Activated T-cell treated with anti-CD3 and anti-CD28 coated beads, Interleukin-2, amount 50 U/mL, for 72 hours (primary cell): ENCODE measurements at regions not wholly inside any gene's neighbourhood (a gene's known extent, or its start where the extent isn't known, plus 50 kb on each side); places are given as distances from the start of the nearest gene placed in this dataset.

Experiments
- ATAC-seq, 2 donors: fragments of 150-1000 bp; cut with Tn5 transposase; replicated peaks in 1 of 2; 2 replicates each; pipeline ENCODE4 v1.10.0; 2021; ENCODE audit warnings: moderate library complexity in 2 of 2, mild to moderate bottlenecking in 1 of 2
- DNase-seq, 2 donors: peaks; one replicate each; pipeline ENCODE4 v3.0.0; 2021 to 2022; ENCODE audit warnings: mixed read lengths in 1 of 2
- H3K27ac Mint-ChIP-seq: one replicate; pipeline ENCODE4 v1.8.0; 2022; ENCODE audit warnings: mild to moderate bottlenecking, moderate library complexity, mixed read lengths
- H3K27me3 Mint-ChIP-seq: one replicate; pipeline ENCODE4 v1.8.0; 2022; ENCODE audit warnings: low read depth, mixed read lengths
- H3K36me3 Mint-ChIP-seq, 2 donors: one replicate each; pipeline ENCODE4 v1.8.0; 2022; ENCODE audit warnings: mixed read lengths in 2 of 2, mild to moderate bottlenecking in 1 of 2; ENCODE audit not compliant: insufficient read depth in 2 of 2
- H3K4me1 Mint-ChIP-seq: one replicate; pipeline ENCODE4 v1.8.0; 2022; ENCODE audit warnings: low read depth, mixed read lengths
- H3K4me3 Mint-ChIP-seq, 2 donors: one replicate each; pipeline ENCODE4 v1.8.0; 2022; ENCODE audit warnings: mild to moderate bottlenecking in 2 of 2, mixed read lengths in 2 of 2, moderate library complexity in 2 of 2
- H3K9me3 Mint-ChIP-seq, 2 donors: one replicate each; pipeline ENCODE4 v1.8.0; 2022; ENCODE audit warnings: mixed read lengths in 2 of 2

- no peak for DNase-seq
- Mint-ChIP-seq H3K36me3 (no peaks in the 10 kb centered on the region), H3K27me3 (no peaks in the 10 kb centered on the region), H3K4me1 (no peaks in the 10 kb centered on the region), H3K9me3 (no peaks in the 10 kb centered on the region), H3K4me3 (no peak overlapping the region), H3K27ac (no peak overlapping the region)
- ATAC-seq = no peak
Observed at GRCh38 chr4:182174979-182175378, 68.2 kb upstream of the TENM3 start.

GRCh38 chr4:182175788-182176519, 67.2 kb upstream of the TENM3 start:
- no peaks in the 10 kb centered on the region for H3K36me3 Mint-ChIP-seq
- H3K4me3 Mint-ChIP-seq = no peak overlapping the region
- DNase-seq (no peak), ATAC-seq (no peak)
- H3K27ac Mint-ChIP-seq = no peak overlapping the region
- no peaks in the 10 kb centered on the region for H3K9me3 Mint-ChIP-seq
- no peaks in the 10 kb centered on the region for H3K4me1 Mint-ChIP-seq
- no peaks in the 10 kb centered on the region for H3K27me3 Mint-ChIP-seq

DNA sequence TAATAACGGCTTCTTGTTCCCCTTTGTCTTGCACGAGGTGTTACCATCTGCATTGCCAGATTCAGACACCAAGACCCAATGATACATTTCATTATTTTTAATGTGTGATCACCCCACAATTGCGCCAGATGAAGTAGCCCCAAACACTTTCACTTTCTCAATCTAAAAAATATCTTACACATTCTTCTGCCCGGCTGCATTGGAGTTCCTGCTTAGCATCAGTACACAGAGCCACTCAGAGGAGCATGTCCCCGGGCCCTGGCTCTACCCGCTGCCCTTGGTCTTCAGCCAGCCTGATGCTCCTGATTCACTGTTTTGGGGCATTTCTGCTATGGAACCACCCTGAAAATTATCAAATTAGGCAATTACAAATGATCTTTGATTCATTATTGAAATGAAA, 66.0 kb upstream of the TENM3 start:
- Mint-ChIP-seq H3K27ac (no peak overlapping the region), H3K9me3 (no peaks in the 10 kb centered on the region)

GRCh38 chr4:182179105-182179504, 64.1 kb upstream of the TENM3 start:
- DNase-seq = no peak
- Mint-ChIP-seq H3K9me3 (no peaks in the 10 kb centered on the region), H3K4me3 (no peak overlapping the region), H3K27ac (no peak overlapping the region), H3K36me3 (no peaks in the 10 kb centered on the region), H3K4me1 (no peaks in the 10 kb centered on the region), H3K27me3 (no peaks in the 10 kb centered on the region)
- no peak for ATAC-seq

More for the DNA sequence above, 66.0 kb upstream of the TENM3 start:
- DNase-seq = no peak
- H3K27me3 Mint-ChIP-seq = no peaks in the 10 kb centered on the region
- no peaks in the 10 kb centered on the region for H3K4me1 Mint-ChIP-seq
- no peak for ATAC-seq
- H3K4me3 Mint-ChIP-seq = no peak overlapping the region
- H3K36me3 Mint-ChIP-seq = no peaks in the 10 kb centered on the region

GRCh38 chr4:182179751-182180150, 63.5 kb upstream of the TENM3 start:
- no peaks in the 10 kb centered on the region for H3K4me1 Mint-ChIP-seq
- ATAC-seq = no peak

DNA sequence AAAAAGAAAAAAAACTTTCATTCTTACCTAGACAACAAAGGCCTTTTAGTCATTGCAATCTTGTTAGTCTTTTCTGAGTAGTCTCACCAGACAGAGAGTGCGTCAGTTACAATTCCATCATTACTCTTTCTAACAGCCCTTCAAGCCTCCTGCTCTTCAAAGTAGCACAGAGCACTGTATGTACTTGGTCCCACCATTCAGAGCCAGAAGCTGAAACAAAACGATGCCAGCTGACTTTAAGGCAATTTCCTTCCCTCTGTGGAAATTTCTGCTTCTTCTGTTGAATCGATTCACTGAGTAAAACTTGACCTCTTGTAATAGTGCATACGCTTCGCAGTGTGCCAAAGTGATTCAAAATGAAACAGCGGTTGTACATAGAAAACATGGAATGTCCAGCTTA, 57.7 kb upstream of the TENM3 start:
- no peaks in the 10 kb centered on the region for H3K36me3 Mint-ChIP-seq
- no peaks in the 10 kb centered on the region for H3K9me3 Mint-ChIP-seq
- H3K4me3 Mint-ChIP-seq = no peak overlapping the region
- H3K27ac Mint-ChIP-seq = no peak overlapping the region
- H3K4me1 Mint-ChIP-seq = no peaks in the 10 kb centered on the region
- ATAC-seq (no peak), DNase-seq (no peak)
- H3K27me3 Mint-ChIP-seq = no peaks in the 10 kb centered on the region

More at GRCh38 chr4:182179751-182180150, 63.5 kb upstream of the TENM3 start:
- no peak overlapping the region for H3K27ac Mint-ChIP-seq
- H3K36me3 Mint-ChIP-seq = no peaks in the 10 kb centered on the region
- no peaks in the 10 kb centered on the region for H3K9me3 Mint-ChIP-seq
- H3K27me3 Mint-ChIP-seq = no peaks in the 10 kb centered on the region
- no peak for DNase-seq
- H3K4me3 Mint-ChIP-seq = no peak overlapping the region

- Mint-ChIP-seq H3K4me3 (no peak overlapping the region), H3K4me1 (no peaks in the 10 kb centered on the region), H3K27me3 (no peaks in the 10 kb centered on the region), H3K9me3 (no peaks in the 10 kb centered on the region), H3K27ac (no peak overlapping the region), H3K36me3 (no peaks in the 10 kb centered on the region)
- ATAC-seq (no peak), DNase-seq (no peak)
Observed at GRCh38 chr4:182187674-182188073, 55.5 kb upstream of the TENM3 start.

DNA sequence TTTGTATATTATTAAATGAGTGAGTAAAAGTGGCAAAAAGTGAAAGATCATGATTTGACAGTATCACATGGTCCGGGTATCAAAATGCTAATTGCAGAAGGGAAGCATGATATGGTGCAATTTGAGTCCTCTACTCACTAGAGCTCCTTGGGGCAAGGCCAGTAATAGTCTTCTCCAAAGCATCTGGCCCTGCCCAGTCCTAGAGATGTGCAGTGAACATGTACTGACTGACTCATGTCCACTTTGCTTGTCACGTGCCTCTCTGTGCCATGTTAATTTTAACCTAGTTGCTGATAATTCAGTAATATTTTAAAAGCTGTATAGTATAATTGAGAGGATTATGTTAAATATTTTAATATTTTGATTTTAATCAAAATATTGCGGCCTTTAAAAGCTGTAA, 54.6 kb upstream of the TENM3 start:
- DNase-seq = no peak
- Mint-ChIP-seq H3K27ac (no peak overlapping the region), H3K9me3 (no peaks in the 10 kb centered on the region), H3K36me3 (no peaks in the 10 kb centered on the region), H3K4me3 (no peak overlapping the region), H3K27me3 (no peaks in the 10 kb centered on the region), H3K4me1 (no peaks in the 10 kb centered on the region)
- ATAC-seq = no peak

- no peak overlapping the region for H3K4me3 Mint-ChIP-seq
- H3K27me3 Mint-ChIP-seq = no peaks in the 10 kb centered on the region
- DNase-seq (no peak), ATAC-seq (no peak)
- no peaks in the 10 kb centered on the region for H3K36me3 Mint-ChIP-seq
- H3K27ac Mint-ChIP-seq = no peak overlapping the region
- no peaks in the 10 kb centered on the region for H3K9me3 Mint-ChIP-seq
- no peaks in the 10 kb centered on the region for H3K4me1 Mint-ChIP-seq
Observed at GRCh38 chr4:182189103-182189878, 53.9 kb upstream of the TENM3 start.

GRCh38 chr4:182190306-182190705, 52.9 kb upstream of the TENM3 start:
- no peak overlapping the region for H3K27ac Mint-ChIP-seq
- no peaks in the 10 kb centered on the region for H3K9me3 Mint-ChIP-seq
- no peak overlapping the region for H3K4me3 Mint-ChIP-seq
- no peak for DNase-seq
- H3K27me3 Mint-ChIP-seq = no peaks in the 10 kb centered on the region
- H3K36me3 Mint-ChIP-seq = no peaks in the 10 kb centered on the region
- no peaks in the 10 kb centered on the region for H3K4me1 Mint-ChIP-seq
- ATAC-seq = no peak

DNA sequence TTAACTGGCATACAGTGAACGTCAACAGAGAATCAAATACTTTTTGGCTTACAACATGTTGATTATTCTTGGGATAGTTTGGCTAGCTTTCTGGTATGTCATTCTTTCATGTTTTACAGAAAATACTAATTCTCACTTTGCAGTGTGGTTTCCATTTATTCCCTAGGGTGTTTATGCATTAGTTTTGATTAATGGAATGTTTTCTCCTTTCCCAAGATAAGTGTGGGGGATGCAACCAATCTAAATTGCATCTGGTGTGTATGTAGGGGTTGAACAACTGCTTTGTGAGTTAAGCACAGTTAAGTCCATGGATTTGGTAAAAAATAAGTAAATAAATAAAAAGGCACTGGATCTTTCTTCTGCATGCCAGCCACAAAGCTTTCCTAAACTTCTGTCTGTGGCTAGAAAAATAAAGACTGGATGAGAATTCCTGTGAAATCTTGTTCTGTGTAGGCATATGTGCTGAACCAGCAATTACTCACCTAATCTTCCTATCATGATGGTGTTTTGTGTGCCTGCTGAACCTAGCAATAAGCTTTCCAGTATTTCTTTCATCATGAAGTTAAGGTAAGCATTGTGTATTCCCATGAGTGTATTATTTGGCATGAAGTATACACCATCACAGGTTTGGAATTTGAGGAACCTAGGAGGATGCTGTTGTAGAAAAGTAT, 50.6 kb upstream of the TENM3 start:
- Mint-ChIP-seq H3K9me3 (no peaks in the 10 kb centered on the region), H3K27me3 (no peaks in the 10 kb centered on the region), H3K27ac (no peak overlapping the region), H3K36me3 (no peaks in the 10 kb centered on the region), H3K4me1 (no peaks in the 10 kb centered on the region), H3K4me3 (no peak overlapping the region)
- DNase-seq = no peak
- no peak for ATAC-seq

- Mint-ChIP-seq H3K27ac (no peak overlapping the region), H3K4me1 (no peaks in the 10 kb centered on the region), H3K36me3 (no peaks in the 10 kb centered on the region), H3K4me3 (no peak overlapping the region), H3K27me3 (no peaks in the 10 kb centered on the region), H3K9me3 (no peaks in the 10 kb centered on the region)
- DNase-seq = no peak
- no peak for ATAC-seq
Observed at GRCh38 chr4:182193311-182193710, 49.9 kb upstream of the TENM3 start.
